Kidney epithelial cell (primary cell): ENCODE measurements at regions not wholly inside any gene's neighbourhood (a gene's known extent, or its start where the extent isn't known, plus 50 kb on each side); places are given as distances from the start of the nearest gene placed in this dataset.

Source experiments
- DNase-seq: peaks from one replicate; pipeline ENCODE4 v3.0.0-alpha.2; 2010; ENCODE audit warnings: low read depth
- H3K27me3 ChIP-seq: 2 replicates; pipeline ENCODE4 v1.6.0; 2011; ENCODE audit warnings: low read length; ENCODE audit not compliant: control insufficient read depth, insufficient read depth
- H3K36me3 ChIP-seq: 2 replicates; pipeline ENCODE4 v1.5.1; 2011; ENCODE audit warnings: low read length; ENCODE audit not compliant: control insufficient read depth, insufficient read depth
- H3K4me3 ChIP-seq: 2 replicates; pipeline ENCODE4 v1.5.1; 2011; ENCODE audit warnings: low read depth, mild to moderate bottlenecking, control low read depth, low read length
- CTCF ChIP-seq: IDR thresholded peaks from 2 replicates; pipeline ENCODE4 v1.5.1; 2011; ENCODE audit warnings: mild to moderate bottlenecking, moderate library complexity, low read length, control low read depth, inconsistent platforms; ENCODE audit not compliant: insufficient read depth, poor library complexity, severe bottlenecking

GRCh38 chr15:92809880-92810361 lies 90.2 kb upstream of the CHD2 start:
- H3K27me3 ChIP-seq = no peaks in the 10 kb centered on the region
- H3K4me3 ChIP-seq = peak overlapping the region; percentile 56
- no peaks in the 10 kb centered on the region for H3K36me3 ChIP-seq
- TF ChIP-seq CTCF = no peak
- no peak for DNase-seq

GRCh38 chr15:92810418-92811138 lies 89.5 kb upstream of the CHD2 start:
- Histone ChIP-seq H3K27me3 (no peaks in the 10 kb centered on the region), H3K36me3 (no peaks in the 10 kb centered on the region), H3K4me3 (peak overlapping the region; percentile 42)
- no peak for TF ChIP-seq CTCF
- no peak for DNase-seq

GRCh38 chr15:92811148-92811913 lies 88.8 kb upstream of the CHD2 start:
- H3K27me3 ChIP-seq = no peaks in the 10 kb centered on the region
- no peak for DNase-seq
- no peak for TF ChIP-seq CTCF
- peak overlapping the region; percentile 42 for H3K4me3 ChIP-seq
- no peaks in the 10 kb centered on the region for H3K36me3 ChIP-seq

GRCh38 chr15:92812271-92812670 lies 87.9 kb upstream of the CHD2 start:
- Histone ChIP-seq H3K4me3 (no peak overlapping the region), H3K36me3 (no peaks in the 10 kb centered on the region), H3K27me3 (no peaks in the 10 kb centered on the region)
- no peak for TF ChIP-seq CTCF
- no peak for DNase-seq

GRCh38 chr15:92813485-92813884 lies 86.6 kb upstream of the CHD2 start:
- no peak for TF ChIP-seq CTCF
- Histone ChIP-seq H3K4me3 (no peak overlapping the region), H3K27me3 (no peaks in the 10 kb centered on the region), H3K36me3 (no peaks in the 10 kb centered on the region)
- DNase-seq = no peak
